ENCODE measurements at regions not wholly inside any gene's neighbourhood (a gene's known extent, or its start where the extent isn't known, plus 50 kb on each side); places are given as distances from the start of the nearest gene placed in this dataset. TPM values are rescaled to one million over a fixed set of nuclear protein-coding genes. Genes with fewer than 3 reads are reported as not detected.

DNA sequence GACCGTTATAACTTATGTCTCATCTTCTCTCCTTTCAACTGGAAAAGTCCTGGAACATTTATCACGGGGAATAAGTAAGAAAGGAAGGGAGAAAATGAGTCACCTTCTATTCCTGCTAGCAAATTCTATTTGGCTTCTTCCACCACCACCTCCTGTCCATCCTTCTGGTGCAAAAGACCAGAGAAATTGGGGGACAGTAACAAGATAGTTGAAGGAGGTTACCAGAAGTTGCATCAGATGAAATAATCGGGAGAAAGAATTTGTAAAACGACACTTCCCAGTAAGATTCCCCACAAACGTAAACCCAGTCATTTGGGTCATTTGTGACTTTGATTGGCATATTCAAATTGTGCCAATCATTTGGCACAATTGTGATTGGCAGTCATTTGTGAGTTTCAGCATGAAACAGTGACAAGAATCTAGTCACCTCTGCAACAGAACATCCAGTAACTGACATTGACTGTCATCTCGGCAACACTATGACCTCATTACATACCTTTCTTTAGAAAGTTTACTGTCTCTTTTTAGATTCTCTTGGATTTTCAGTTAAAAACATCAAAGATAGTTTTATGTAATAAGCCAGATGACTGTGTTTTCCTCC lies 51.3 kb upstream of the PIK3CG start:
- Histone ChIP-seq H3K79me2 (ENCODE audit: insufficient read depth, low read depth, low read length) (no peaks in the 10 kb centered on the region), H3K27ac (ENCODE audit: low read depth, low read length, poor library complexity, severe bottlenecking) (no peak overlapping the region), H3K9me2 (ENCODE audit: insufficient read depth, low read length) (0 out of 2 replicates have a peak, but pooled peaks cover 5% of the 10 kb centered on the region), H3K4me1 (ENCODE audit: insufficient read depth, low read length, poor library complexity, severe bottlenecking) (no peaks in the 10 kb centered on the region), H3K36me3 (ENCODE audit: insufficient read depth, low read length) (no peaks in the 10 kb centered on the region), H3K9me3 (ENCODE audit: low read length) (no peaks in the 10 kb centered on the region), H2AFZ (ENCODE audit: low read length) (no peak overlapping the region), H4K20me1 (ENCODE audit: insufficient read depth, low read length) (no peaks in the 10 kb centered on the region), H3K4me3 (ENCODE audit: low read depth, low read length, poor library complexity, severe bottlenecking) (no peak overlapping the region), H3K4me2 (ENCODE audit: low read length) (no peak overlapping the region)
- intact Hi-C loops (cut with micrococcal nuclease; ENCODE audit: unreplicated experiment) = no loop called here
- no peak for TF ChIP-seq EZH2phosphoT487 (IDR thresholded peaks at IDR 0.05; ENCODE audit: borderline replicate concordance, low read depth, low read length)
- no peak for DNase-seq (ENCODE audit: low spot score)
- no TSS peak for BruUV-seq (replicated peaks)
- ChIA-PET POLR2A (interaction anchor here (1.0 kb wide), 1 partner anchor 51 kb away, joined by 5 read pairs; the partner anchor contains the start of gene PIK3CG), CTCF (ENCODE audit: unreplicated experiment) (no interaction called here)

DNA sequence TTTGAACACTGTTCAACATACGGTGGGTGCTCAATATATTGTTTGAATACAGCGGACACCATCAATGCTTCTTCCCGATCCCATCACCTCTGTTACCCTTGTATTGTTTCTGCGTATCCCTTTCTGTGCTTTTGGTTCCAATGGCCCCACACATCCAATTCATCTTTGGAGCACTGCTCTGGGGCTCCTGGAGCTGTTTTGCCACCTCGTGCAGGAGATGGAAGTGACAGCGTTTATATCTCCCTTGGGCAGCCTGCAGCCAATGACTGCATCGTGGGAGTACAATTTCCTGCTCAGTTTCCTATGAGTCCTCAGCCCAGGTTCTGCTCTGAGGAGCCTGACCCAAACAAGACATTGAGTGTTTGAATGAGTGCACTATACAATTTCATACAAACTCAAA lies 50.2 kb upstream of the PIK3CG start:
- H3K4me1 ChIP-seq (ENCODE audit: insufficient read depth, low read length, poor library complexity, severe bottlenecking) = no peaks in the 10 kb centered on the region
- H3K4me2 ChIP-seq (ENCODE audit: low read length) = no peak overlapping the region
- intact Hi-C loops (cut with micrococcal nuclease; ENCODE audit: unreplicated experiment) = no loop called here
- no peaks in the 10 kb centered on the region for H3K36me3 ChIP-seq (ENCODE audit: insufficient read depth, low read length)
- 0 out of 2 replicates have a peak, but pooled peaks cover 5% of the 10 kb centered on the region for H3K9me2 ChIP-seq (ENCODE audit: insufficient read depth, low read length)
- no peak overlapping the region for H3K27ac ChIP-seq (ENCODE audit: low read depth, low read length, poor library complexity, severe bottlenecking)
- no peak overlapping the region for H3K4me3 ChIP-seq (ENCODE audit: low read depth, low read length, poor library complexity, severe bottlenecking)
- BruUV-seq (replicated peaks) = no TSS peak
- H3K9me3 ChIP-seq (ENCODE audit: low read length) = no peaks in the 10 kb centered on the region
- no peaks in the 10 kb centered on the region for H4K20me1 ChIP-seq (ENCODE audit: insufficient read depth, low read length)
- no peaks in the 10 kb centered on the region for H3K79me2 ChIP-seq (ENCODE audit: insufficient read depth, low read depth, low read length)
- no peak for TF ChIP-seq EZH2phosphoT487 (IDR thresholded peaks at IDR 0.05; ENCODE audit: borderline replicate concordance, low read depth, low read length)
- TF ChIP-seq, protein P1, sequence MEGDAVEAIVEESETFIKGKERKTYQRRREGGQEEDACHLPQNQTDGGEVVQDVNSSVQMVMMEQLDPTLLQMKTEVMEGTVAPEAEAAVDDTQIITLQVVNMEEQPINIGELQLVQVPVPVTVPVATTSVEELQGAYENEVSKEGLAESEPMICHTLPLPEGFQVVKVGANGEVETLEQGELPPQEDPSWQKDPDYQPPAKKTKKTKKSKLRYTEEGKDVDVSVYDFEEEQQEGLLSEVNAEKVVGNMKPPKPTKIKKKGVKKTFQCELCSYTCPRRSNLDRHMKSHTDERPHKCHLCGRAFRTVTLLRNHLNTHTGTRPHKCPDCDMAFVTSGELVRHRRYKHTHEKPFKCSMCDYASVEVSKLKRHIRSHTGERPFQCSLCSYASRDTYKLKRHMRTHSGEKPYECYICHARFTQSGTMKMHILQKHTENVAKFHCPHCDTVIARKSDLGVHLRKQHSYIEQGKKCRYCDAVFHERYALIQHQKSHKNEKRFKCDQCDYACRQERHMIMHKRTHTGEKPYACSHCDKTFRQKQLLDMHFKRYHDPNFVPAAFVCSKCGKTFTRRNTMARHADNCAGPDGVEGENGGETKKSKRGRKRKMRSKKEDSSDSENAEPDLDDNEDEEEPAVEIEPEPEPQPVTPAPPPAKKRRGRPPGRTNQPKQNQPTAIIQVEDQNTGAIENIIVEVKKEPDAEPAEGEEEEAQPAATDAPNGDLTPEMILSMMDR (conservative IDR thresholded peaks at IDR 0.05; ENCODE audit: low read length) = no peak
- no peak for DNase-seq (ENCODE audit: low spot score)
- POLR2A ChIA-PET = interaction anchor here (0.9 kb wide), 1 partner anchor 354 kb away, joined by 4 read pairs; the partner anchor contains the start of gene HBP1
- CTCF ChIA-PET (ENCODE audit: unreplicated experiment) = no interaction called here
- no peak overlapping the region for H2AFZ ChIP-seq (ENCODE audit: low read length)

Small RNA genes lying in the stretch of these regions (small RNA-seq; reads per million reads assigned to genes)
- gene RNA5SP236 = not detected
